OCI-M2 (cell line): ENCODE measurements at regions not wholly inside any gene's neighbourhood (a gene's known extent, or its start where the extent isn't known, plus 50 kb on each side); places are given as distances from the start of the nearest gene placed in this dataset.
"Not testable (repeated sequence)": the region's sequence is repeated elsewhere in the genome, so short reads cannot be mapped to it uniquely, and the experiment has no call there.

Source experiments
- DNase-seq: peaks from one replicate; lab custom pipeline; 2025; ENCODE audit not compliant: unreplicated experiment; lab: John Stamatoyannopoulos, UW

GRCh38 chr1:199813198-199813597 lies 214.3 kb upstream of the NR5A2 start:
- no peak for DNase-seq

GRCh38 chr1:199815947-199816346 lies 211.6 kb upstream of the NR5A2 start:
- no peak for DNase-seq

- DNase-seq = no peak
Measured at GRCh38 chr1:199817266-199817665, 210.2 kb upstream of the NR5A2 start.

GRCh38 chr1:199821029-199821779 lies 206.3 kb upstream of the NR5A2 start:
- no peak for DNase-seq

- no peak for DNase-seq
Measured at GRCh38 chr1:199832451-199832850, 195.1 kb upstream of the NR5A2 start.

GRCh38 chr1:199834711-199835110 lies 192.8 kb upstream of the NR5A2 start:
- DNase-seq = no peak

GRCh38 chr1:199836430-199836829 lies 191.1 kb upstream of the NR5A2 start:
- DNase-seq = no peak

GRCh38 chr1:199837321-199837720 lies 190.2 kb upstream of the NR5A2 start:
- DNase-seq = no peak

GRCh38 chr1:199839608-199840007 lies 187.9 kb upstream of the NR5A2 start:
- not testable (repeated sequence) for DNase-seq

GRCh38 chr1:199843096-199843495 lies 184.4 kb upstream of the NR5A2 start:
- DNase-seq = not testable (repeated sequence)

GRCh38 chr1:199843861-199844260 lies 183.6 kb upstream of the NR5A2 start:
- DNase-seq = no peak

GRCh38 chr1:199847021-199847420 lies 180.5 kb upstream of the NR5A2 start:
- no peak for DNase-seq

- DNase-seq = no peak
Measured at GRCh38 chr1:199851439-199852140, 175.9 kb upstream of the NR5A2 start.

GRCh38 chr1:199854686-199855321 lies 172.7 kb upstream of the NR5A2 start:
- DNase-seq = no peak

- no peak for DNase-seq
Measured at GRCh38 chr1:199855580-199855979, 171.9 kb upstream of the NR5A2 start.

GRCh38 chr1:199856216-199856780 lies 171.2 kb upstream of the NR5A2 start:
- DNase-seq = no peak

- DNase-seq = no peak
Measured at GRCh38 chr1:199857108-199857507, 170.4 kb upstream of the NR5A2 start.

GRCh38 chr1:199857516-199857915 lies 170.0 kb upstream of the NR5A2 start:
- no peak for DNase-seq

- no peak for DNase-seq
Measured at GRCh38 chr1:199858171-199858570, 169.3 kb upstream of the NR5A2 start.

- DNase-seq = no peak
Measured at GRCh38 chr1:199858856-199859255, 168.7 kb upstream of the NR5A2 start.

GRCh38 chr1:199859491-199859933 lies 168.0 kb upstream of the NR5A2 start:
- DNase-seq = no peak
